Endothelial cell of umbilical vein (primary cell): ENCODE measurements at regions not wholly inside any gene's neighbourhood (a gene's known extent, or its start where the extent isn't known, plus 50 kb on each side); places are given as distances from the start of the nearest gene placed in this dataset.

Experiments used
- BruUV-seq: library from RNA; stranded (reverse); fragments of 400-500 nt; replicated peaks from 2 replicates; lab custom pipeline; 2021; lab: Mats Ljungman, UMichigan
- CTCF ChIA-PET: fragments of 300-600, 350-600 bp; sonication (Branson Sonifier 250); formaldehyde crosslinking; loops from one replicate; lab custom pipeline; 2021; ENCODE audit warnings: antibody characterized with exemption, inconsistent platforms; lab: Charles Lee
- POLR2A ChIA-PET: fragments of 300-600, 350-600 bp; sonication (Branson Sonifier 250); formaldehyde crosslinking; loops from one replicate; lab custom pipeline; 2021; ENCODE audit warnings: antibody characterized with exemption, inconsistent platforms; lab: Charles Lee
- DNase-seq: peaks from one replicate; pipeline ENCODE4 v3.0.0-alpha.2; 2011; ENCODE audit warnings: low read depth, low spot score
- FAIRE-seq: peaks from 2 replicates; lab custom pipeline; 2011; peaks lifted over from hg19 to GRCh38; lab: Jason Lieb, UNC
- H2AFZ ChIP-seq: 2 replicates; pipeline ENCODE4 v1.6.0; 2012; ENCODE audit warnings: low read depth, low read length, control low read depth, inconsistent platforms
- H3K27ac ChIP-seq: 2 replicates; pipeline ENCODE4 v1.5.1; 2011; ENCODE audit warnings: low read depth, mild to moderate bottlenecking, control low read depth, low read length, moderate library complexity; ENCODE audit not compliant: insufficient read depth
- H3K27me3 ChIP-seq, 2 experiments: 2 replicates each; pipeline versions ENCODE4 v1.6.0 to v1.6.1; 2011; ENCODE audit warnings: low read length in 2 of 2, mixed read lengths in 1 of 2; ENCODE audit not compliant: control insufficient read depth in 2 of 2, insufficient read depth in 2 of 2
- H3K36me3 ChIP-seq, 2 experiments: 2 replicates in 1 of 2; 3 replicates in 1 of 2; pipeline ENCODE4 v1.5.1; 2011; ENCODE audit warnings: low read length in 2 of 2, mild to moderate bottlenecking in 1 of 2, moderate library complexity in 1 of 2; ENCODE audit not compliant: control insufficient read depth in 2 of 2, insufficient read depth in 2 of 2; ENCODE audit errors: extremely low read depth in 1 of 2
- H3K4me1 ChIP-seq: 3 replicates; pipeline ENCODE4 v1.5.1; 2011; ENCODE audit warnings: mild to moderate bottlenecking, low read length; ENCODE audit not compliant: control insufficient read depth, insufficient read depth; ENCODE audit errors: extremely low read depth
- H3K4me2 ChIP-seq: 2 replicates; pipeline ENCODE4 v1.6.1; 2011; ENCODE audit warnings: low read length, control low read depth, mixed read lengths; ENCODE audit not compliant: insufficient read depth
- H3K4me3 ChIP-seq, 3 experiments: fragments of 200-600 bp in 1 of 3; sonication (generic), shearing (Covaris generic) in 1 of 3; replicated peaks in 1 of 3; 2 replicates each; pipeline ENCODE4 v1.5.1; 2011 to 2016; ENCODE audit warnings: control low read depth in 3 of 3, low read length in 3 of 3, mild to moderate bottlenecking in 2 of 3, inconsistent platforms in 1 of 3, low read depth in 1 of 3, moderate library complexity in 1 of 3; ENCODE audit not compliant: insufficient read depth in 1 of 3
- H3K79me2 ChIP-seq: 2 replicates; pipeline ENCODE4 v1.6.0; 2012; ENCODE audit warnings: low read length, inconsistent platforms; ENCODE audit not compliant: control insufficient read depth, insufficient read depth
- H3K9ac ChIP-seq: replicated peaks from 2 replicates; pipeline ENCODE3; 2011; ENCODE audit warnings: low read length, control low read depth; ENCODE audit not compliant: insufficient read depth; ENCODE audit errors: extremely low read depth
- H3K9me1 ChIP-seq: replicated peaks from 3 replicates; pipeline ENCODE4 v1.6.0; 2011; ENCODE audit warnings: mild to moderate bottlenecking, low read length; ENCODE audit not compliant: control insufficient read depth, insufficient read depth; ENCODE audit errors: extremely low read depth
- H3K9me3 ChIP-seq: replicated peaks from 2 replicates; pipeline ENCODE4 v1.5.1; 2012; ENCODE audit warnings: low read length, inconsistent platforms; ENCODE audit not compliant: control insufficient read depth, insufficient read depth
- H4K20me1 ChIP-seq: replicated peaks from 2 replicates; pipeline ENCODE3; 2011; ENCODE audit warnings: mild to moderate bottlenecking, low read length; ENCODE audit not compliant: control insufficient read depth, insufficient read depth; ENCODE audit errors: extremely low read depth
- FOS ChIP-seq: IDR thresholded peaks from 2 replicates; pipeline ENCODE4 v1.6.1; 2011; ENCODE audit warnings: mild to moderate bottlenecking, low read length, moderate library complexity, borderline replicate concordance; ENCODE audit not compliant: insufficient read depth
- GATA2 ChIP-seq: IDR thresholded peaks from 2 replicates; pipeline ENCODE4 v1.7.0; 2011; ENCODE audit warnings: low read depth, mild to moderate bottlenecking, moderate library complexity, mixed read lengths, low read length; ENCODE audit not compliant: insufficient read length, insufficient read depth
- JUN ChIP-seq: IDR thresholded peaks from 2 replicates; pipeline ENCODE4 v1.6.1; 2011; ENCODE audit warnings: borderline replicate concordance, low read depth; ENCODE audit not compliant: insufficient read length, insufficient read depth
- POLR2AphosphoS5 ChIP-seq: IDR thresholded peaks from 2 replicates; pipeline ENCODE4 v1.6.1; 2012; ENCODE audit warnings: low read depth, mild to moderate bottlenecking, control low read depth, low read length, moderate library complexity; ENCODE audit not compliant: insufficient read depth
- dilution Hi-C: fragments of 300-500 bp; cut with MboI; formaldehyde crosslinking; loops from one replicate; pipeline ENCODE4 v1.15.0; 2019; ENCODE audit warnings: low sequenced_read_pairs; ENCODE audit not compliant: extremely low pct_ligation_motif_present
- intact Hi-C: fragments of 100-400 bp; cut with micrococcal nuclease; formaldehyde crosslinking; loops from one replicate; pipeline ENCODE4 v1.10.0; 2022
- TF ChIP-seq, protein P1 (sequence below), 2 donors: IDR thresholded peaks; 1 replicate in 1 of 2; 2 replicates in 1 of 2; pipeline ENCODE4 v1.5.1; 2011; ENCODE audit warnings: low read length in 2 of 2, mild to moderate bottlenecking in 2 of 2, moderate library complexity in 2 of 2, control low read depth in 1 of 2, inconsistent platforms in 1 of 2, low read depth in 1 of 2; ENCODE audit not compliant: insufficient read depth in 1 of 2; ENCODE audit errors: extremely low read depth in 1 of 2
- TF ChIP-seq, protein P2 (sequence below): IDR thresholded peaks from 2 replicates; pipeline ENCODE4 v1.6.1; 2011; ENCODE audit not compliant: insufficient read depth, insufficient read length

- peaks cover 3% of the 10 kb centered on the region for H3K9me3 ChIP-seq
- no peaks in the 10 kb centered on the region for H3K9me1 ChIP-seq
- H3K4me1 ChIP-seq = no peaks in the 10 kb centered on the region
- ChIA-PET CTCF (no interaction called here), POLR2A (no interaction called here)
- H3K27ac ChIP-seq = no peak overlapping the region
- no peak overlapping the region for H3K4me3 ChIP-seq
- H3K9ac ChIP-seq = no peak overlapping the region
- H3K27me3 ChIP-seq = no peaks in the 10 kb centered on the region
- FAIRE-seq (no peak), DNase-seq (no peak)
- no peaks in the 10 kb centered on the region for H3K79me2 ChIP-seq
- H4K20me1 ChIP-seq = no peaks in the 10 kb centered on the region
- intact Hi-C loops (no loop called here), dilution Hi-C loops (no loop called here)
- no peak overlapping the region for H3K4me2 ChIP-seq
- TF ChIP-seq, protein P1, sequence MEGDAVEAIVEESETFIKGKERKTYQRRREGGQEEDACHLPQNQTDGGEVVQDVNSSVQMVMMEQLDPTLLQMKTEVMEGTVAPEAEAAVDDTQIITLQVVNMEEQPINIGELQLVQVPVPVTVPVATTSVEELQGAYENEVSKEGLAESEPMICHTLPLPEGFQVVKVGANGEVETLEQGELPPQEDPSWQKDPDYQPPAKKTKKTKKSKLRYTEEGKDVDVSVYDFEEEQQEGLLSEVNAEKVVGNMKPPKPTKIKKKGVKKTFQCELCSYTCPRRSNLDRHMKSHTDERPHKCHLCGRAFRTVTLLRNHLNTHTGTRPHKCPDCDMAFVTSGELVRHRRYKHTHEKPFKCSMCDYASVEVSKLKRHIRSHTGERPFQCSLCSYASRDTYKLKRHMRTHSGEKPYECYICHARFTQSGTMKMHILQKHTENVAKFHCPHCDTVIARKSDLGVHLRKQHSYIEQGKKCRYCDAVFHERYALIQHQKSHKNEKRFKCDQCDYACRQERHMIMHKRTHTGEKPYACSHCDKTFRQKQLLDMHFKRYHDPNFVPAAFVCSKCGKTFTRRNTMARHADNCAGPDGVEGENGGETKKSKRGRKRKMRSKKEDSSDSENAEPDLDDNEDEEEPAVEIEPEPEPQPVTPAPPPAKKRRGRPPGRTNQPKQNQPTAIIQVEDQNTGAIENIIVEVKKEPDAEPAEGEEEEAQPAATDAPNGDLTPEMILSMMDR (IDR thresholded peaks at IDR 0.05; ENCODE audit: extremely low read depth in 1 of 2, insufficient read depth in 1 of 2, low read depth in 1 of 2, low read length in 2 of 2) = no peak
- TF ChIP-seq POLR2AphosphoS5 (no peak), FOS (no peak), GATA2 (no peak), JUN (no peak)
- TF ChIP-seq, protein P2, sequence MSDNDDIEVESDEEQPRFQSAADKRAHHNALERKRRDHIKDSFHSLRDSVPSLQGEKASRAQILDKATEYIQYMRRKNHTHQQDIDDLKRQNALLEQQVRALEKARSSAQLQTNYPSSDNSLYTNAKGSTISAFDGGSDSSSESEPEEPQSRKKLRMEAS = no peak
- no TSS peak for BruUV-seq
- H2AFZ ChIP-seq = no peak overlapping the region
- H3K36me3 ChIP-seq = no peaks in the 10 kb centered on the region
These were observed 296.6 kb downstream of the CHRM3 start for GRCh38 chr1:239682960-239683359.

GRCh38 chr1:239686386-239686785 lies 300.0 kb downstream of the CHRM3 start:
- Histone ChIP-seq H3K36me3 (no peaks in the 10 kb centered on the region), H3K27ac (no peak overlapping the region), H3K9me3 (peaks cover 3% of the 10 kb centered on the region), H3K9me1 (no peaks in the 10 kb centered on the region), H3K4me1 (no peaks in the 10 kb centered on the region), H4K20me1 (no peaks in the 10 kb centered on the region), H3K4me3 (no peak overlapping the region), H2AFZ (no peak overlapping the region), H3K27me3 (no peaks in the 10 kb centered on the region), H3K4me2 (no peak overlapping the region), H3K9ac (no peak overlapping the region), H3K79me2 (no peaks in the 10 kb centered on the region)
- no peak for FAIRE-seq
- BruUV-seq = no TSS peak
- DNase-seq = no peak
- intact Hi-C loops = no loop called here
- ChIA-PET POLR2A (no interaction called here), CTCF (no interaction called here)
- dilution Hi-C loops = no loop called here
- TF ChIP-seq POLR2AphosphoS5 (no peak), JUN (no peak)
- TF ChIP-seq, protein P1 (IDR thresholded peaks at IDR 0.05; ENCODE audit: extremely low read depth in 1 of 2, insufficient read depth in 1 of 2, low read depth in 1 of 2, low read length in 2 of 2) = no peak
